NT2/D1 (cell line): ENCODE measurements at regions not wholly inside any gene's neighbourhood (a gene's known extent, or its start where the extent isn't known, plus 50 kb on each side); places are given as distances from the start of the nearest gene placed in this dataset.

Experiments
- SUZ12 ChIP-seq: IDR thresholded peaks from 2 replicates; pipeline ENCODE4 v1.6.1; 2011; ENCODE audit not compliant: insufficient read length, insufficient read depth; ENCODE audit errors: extremely low read depth
- ZNF274 ChIP-seq: IDR thresholded peaks from 2 replicates; pipeline ENCODE4 v1.6.1; 2011; ENCODE audit warnings: mild to moderate bottlenecking, low read depth, low read length

GRCh38 chr3:64985072-64985471, 297.3 kb upstream of the ADAMTS9 start:
- TF ChIP-seq SUZ12 (no peak), ZNF274 (no peak)
